ENCODE measurements at regions not wholly inside any gene's neighbourhood (a gene's known extent, or its start where the extent isn't known, plus 50 kb on each side); places are given as distances from the start of the nearest gene placed in this dataset.

DNA sequence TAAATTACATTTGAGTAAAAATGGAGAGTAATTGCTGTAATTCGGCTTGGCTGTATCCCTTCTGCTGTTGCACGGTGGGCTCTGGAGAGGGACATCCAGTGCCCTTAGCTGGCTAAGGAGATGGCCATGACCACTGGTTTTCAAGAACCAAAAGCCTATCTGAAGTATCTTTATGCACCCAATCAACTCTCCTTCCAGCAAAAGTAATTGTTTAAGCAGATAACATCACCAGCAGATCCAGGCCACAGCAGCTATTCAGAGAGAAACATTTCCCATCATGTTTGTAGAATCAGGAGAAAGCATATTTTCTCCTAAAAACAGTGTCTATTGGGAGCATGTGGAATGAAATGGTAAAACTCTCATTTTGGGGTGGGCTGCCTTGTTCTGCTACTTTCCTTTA lies 514.5 kb upstream of the RGMA start:
- TF ChIP-seq POLR2A (IDR thresholded peaks at IDR 0.05; ENCODE audit: low read length) (no peak), GATA1 (IDR thresholded peaks at IDR 0.05; ENCODE audit: low read depth, low read length) (no peak)
- DNase-seq, result no peak

DNA sequence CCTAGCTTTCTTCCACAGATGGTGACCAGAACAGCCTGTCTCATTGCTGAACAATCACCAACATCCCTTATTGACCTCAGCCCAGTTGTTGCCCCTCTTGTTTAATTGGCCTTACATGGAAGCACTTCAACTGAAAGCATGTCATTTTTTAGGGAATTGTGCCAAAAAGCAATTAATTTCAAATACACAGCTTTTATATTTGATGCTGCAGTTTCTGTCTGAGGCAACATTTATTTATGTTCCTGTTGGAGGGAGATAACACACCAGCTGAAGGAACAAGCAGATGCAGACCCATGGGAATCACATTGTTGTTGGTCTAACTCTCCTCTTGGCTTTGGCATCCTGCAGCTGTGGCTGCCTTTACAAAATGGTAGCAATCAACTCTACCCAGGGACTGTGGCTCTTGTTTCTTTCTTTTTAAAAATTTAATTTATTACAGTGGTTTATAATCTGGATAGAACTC lies 498.1 kb upstream of the RGMA start:
- TF ChIP-seq GATA1 (IDR thresholded peaks at IDR 0.05; ENCODE audit: low read depth, low read length) (no peak), POLR2A (IDR thresholded peaks at IDR 0.05; ENCODE audit: low read length) (no peak)
- no peak for DNase-seq

DNA sequence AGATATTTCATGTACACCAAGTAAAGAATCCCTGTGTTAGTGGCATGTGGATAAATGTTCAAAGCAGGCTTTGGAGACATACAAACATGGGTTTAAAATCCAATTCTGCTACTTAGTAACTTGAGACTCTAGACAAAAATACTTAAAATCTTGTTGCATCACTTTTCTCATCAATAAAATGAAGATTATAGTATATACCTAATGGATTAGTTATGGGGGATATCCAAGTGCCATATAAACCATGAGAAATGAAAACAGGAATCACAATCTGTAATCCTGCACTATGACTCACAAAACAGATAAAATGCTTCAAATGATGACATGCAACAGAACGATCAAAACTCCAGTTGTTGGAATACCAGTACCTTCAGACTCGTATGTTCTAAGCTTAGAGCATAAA lies 496.0 kb upstream of the RGMA start:
- no peak for TF ChIP-seq POLR2A (IDR thresholded peaks at IDR 0.05; ENCODE audit: low read length)
- no peak for TF ChIP-seq GATA1 (IDR thresholded peaks at IDR 0.05; ENCODE audit: low read depth, low read length)
- DNase-seq, result no peak

DNA sequence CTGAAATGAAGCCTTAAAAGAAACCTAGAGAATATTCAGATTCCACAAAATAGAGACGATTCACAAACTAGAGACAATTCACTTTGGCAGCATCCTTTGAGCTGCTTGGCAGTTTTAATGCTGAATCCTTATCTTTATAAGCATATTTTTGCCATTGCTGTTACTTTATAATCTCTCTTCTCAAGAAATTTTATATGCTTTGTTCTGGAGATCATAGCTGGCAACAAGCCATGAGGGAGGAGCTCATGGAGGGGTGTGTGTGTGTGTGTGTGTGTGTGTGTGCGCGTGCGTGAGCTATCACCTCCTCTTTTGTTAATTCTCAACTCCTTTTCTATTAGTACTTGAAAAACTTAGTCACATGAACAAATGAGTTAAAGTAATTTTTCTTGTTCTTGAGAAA lies 495.0 kb upstream of the RGMA start:
- no peak for TF ChIP-seq POLR2A (IDR thresholded peaks at IDR 0.05; ENCODE audit: low read length)
- TF ChIP-seq GATA1 (IDR thresholded peaks at IDR 0.05; ENCODE audit: low read depth, low read length), result no peak
- DNase-seq, result no peak

DNA sequence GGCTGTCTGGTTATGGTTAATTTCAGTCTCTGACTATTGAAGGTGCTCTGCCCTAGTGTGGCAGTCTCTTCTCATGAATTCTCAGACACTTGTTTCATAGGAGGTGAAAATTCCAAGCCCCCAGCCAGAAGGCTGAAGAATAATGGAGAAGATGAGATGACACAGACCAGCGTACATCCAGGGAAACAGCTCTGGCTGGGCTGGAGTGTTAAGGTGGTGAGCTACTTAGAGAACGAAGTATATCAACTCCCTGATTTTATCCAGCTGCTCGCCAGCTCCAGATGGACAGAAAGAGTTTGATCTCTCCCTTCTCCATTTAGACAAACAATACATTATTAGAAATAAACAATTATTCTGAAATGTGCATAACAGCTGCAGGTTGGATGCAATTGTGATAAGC lies 494.5 kb upstream of the RGMA start:
- TF ChIP-seq POLR2A (IDR thresholded peaks at IDR 0.05; ENCODE audit: low read length), result no peak
- no peak for TF ChIP-seq GATA1 (IDR thresholded peaks at IDR 0.05; ENCODE audit: low read depth, low read length)

DNA sequence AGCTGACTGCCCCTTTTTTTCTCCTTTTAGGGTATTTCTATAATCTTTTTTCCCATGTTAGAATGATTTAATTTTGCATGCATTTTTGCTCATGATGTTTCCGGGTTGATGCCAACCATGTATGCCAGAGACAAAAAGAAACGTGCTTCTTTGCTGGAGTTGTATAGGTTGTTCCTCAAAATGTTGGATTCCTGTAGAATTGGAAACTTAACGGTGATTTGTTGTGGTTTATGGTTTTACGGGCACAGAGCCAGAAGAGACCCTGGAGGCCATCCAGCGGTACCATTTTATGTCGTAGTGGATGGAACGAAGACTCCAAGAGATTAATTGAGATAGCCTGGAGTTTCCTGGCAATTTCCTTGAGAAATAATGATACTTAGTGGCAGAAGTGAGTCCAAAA lies 481.5 kb upstream of the RGMA start:
- DNase-seq, result no peak
- no peak for TF ChIP-seq POLR2A (IDR thresholded peaks at IDR 0.05; ENCODE audit: low read length)
- no peak for TF ChIP-seq GATA1 (IDR thresholded peaks at IDR 0.05; ENCODE audit: low read depth, low read length)

More for the DNA sequence above, 494.5 kb upstream of the RGMA start:
- no peak for DNase-seq

DNA sequence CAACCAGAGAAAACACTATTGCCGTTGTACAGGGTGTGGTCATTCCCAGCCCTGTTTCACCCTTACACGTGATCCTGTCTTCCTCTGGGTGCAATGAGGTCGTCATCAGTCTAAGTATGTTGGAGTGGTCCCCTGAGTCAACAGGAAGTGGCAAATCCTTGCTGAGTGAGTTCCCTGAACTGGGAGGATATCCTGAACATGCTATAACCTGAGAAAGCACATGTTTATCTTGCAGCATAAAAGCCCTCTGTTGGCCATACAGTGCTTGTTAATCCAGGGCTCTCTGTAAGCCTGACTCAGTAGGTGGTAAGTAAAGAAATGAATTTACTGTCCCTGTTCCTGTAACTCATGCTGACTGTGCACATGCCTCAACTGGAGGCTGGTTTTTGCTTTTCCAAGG lies 477.8 kb upstream of the RGMA start:
- TF ChIP-seq POLR2A (IDR thresholded peaks at IDR 0.05; ENCODE audit: low read length) (no peak), GATA1 (IDR thresholded peaks at IDR 0.05; ENCODE audit: low read depth, low read length) (no peak)
- DNase-seq, result no peak

DNA sequence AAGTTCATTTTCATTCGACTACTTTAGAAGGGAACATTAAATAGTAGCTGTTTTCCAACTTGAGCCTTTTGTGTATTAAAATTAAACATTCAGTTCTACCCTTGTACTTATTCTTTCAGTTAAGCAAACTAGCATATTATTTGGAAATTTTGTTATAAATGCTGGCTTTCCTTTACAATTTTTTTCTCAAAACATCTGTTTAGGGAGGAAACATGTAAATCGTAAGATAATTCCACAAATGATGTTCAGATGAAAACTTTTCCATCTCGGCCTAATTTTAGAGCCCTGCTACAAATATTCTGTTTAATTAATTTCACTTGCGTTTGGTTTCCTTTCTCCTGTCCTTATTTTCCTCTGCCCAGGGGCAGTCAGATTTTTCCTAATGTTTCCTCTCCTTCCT lies 476.2 kb upstream of the RGMA start:
- TF ChIP-seq POLR2A (IDR thresholded peaks at IDR 0.05; ENCODE audit: low read length) (no peak), GATA1 (IDR thresholded peaks at IDR 0.05; ENCODE audit: low read depth, low read length) (no peak)
- DNase-seq, result no peak

DNA sequence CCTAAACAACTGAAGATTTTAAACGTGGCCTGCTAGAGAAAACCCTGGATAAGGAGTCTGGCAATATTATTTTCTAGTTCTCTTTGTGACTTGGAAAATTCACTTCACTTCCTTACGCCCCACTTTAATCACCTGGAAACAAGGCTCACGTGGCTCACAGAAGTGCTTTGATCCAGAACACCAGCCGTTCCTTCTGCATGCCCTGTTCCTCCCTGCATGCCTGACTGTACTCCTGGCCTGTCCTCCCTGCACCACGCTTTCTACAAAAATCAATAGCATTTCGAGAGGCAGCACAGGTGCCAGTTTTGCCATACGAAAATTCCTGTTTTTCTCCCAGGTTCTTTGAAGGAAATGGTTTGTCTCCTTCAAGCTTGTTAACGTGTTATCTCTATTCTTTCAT lies 474.2 kb upstream of the RGMA start:
- no peak for DNase-seq
- TF ChIP-seq POLR2A (IDR thresholded peaks at IDR 0.05; ENCODE audit: low read length) (no peak), GATA1 (IDR thresholded peaks at IDR 0.05; ENCODE audit: low read depth, low read length) (no peak)

DNA sequence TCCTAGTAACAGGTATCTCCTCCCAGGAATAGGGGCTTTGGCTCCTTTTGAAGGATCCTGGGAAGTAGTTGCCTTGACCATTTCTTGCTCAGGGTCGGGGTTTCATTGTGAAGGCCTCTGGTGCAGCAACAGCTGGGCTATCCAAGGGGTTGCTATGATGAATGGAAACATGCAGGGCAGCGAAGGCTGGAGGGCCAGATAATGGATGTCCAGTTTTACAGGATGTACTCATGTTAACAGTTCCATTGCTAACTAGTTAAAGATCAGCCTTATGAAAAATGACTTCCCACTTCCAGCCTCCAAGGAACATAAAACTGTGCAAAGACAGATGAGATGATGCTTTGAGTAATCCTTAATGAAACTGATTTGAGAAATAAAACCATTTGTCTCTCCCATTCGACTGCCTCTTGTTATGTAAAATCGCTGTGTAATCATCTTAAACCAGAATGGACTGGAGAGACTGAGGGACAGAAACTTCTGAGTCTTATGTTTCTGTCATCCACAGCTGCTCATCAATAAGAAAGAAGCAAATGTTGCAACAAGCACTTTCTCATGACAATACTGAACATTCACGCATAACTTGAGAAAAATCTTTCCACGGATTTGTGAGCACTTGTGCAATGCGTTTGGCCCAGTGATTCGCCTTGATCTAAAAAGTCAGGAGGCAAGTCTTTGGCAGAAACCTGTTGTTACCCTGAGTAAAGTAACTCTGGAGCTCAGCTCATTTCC lies 473.5 kb upstream of the RGMA start:
- no peak for DNase-seq
- TF ChIP-seq GATA1 (IDR thresholded peaks at IDR 0.05; ENCODE audit: low read depth, low read length) (no peak), POLR2A (IDR thresholded peaks at IDR 0.05; ENCODE audit: low read length) (no peak)

DNA sequence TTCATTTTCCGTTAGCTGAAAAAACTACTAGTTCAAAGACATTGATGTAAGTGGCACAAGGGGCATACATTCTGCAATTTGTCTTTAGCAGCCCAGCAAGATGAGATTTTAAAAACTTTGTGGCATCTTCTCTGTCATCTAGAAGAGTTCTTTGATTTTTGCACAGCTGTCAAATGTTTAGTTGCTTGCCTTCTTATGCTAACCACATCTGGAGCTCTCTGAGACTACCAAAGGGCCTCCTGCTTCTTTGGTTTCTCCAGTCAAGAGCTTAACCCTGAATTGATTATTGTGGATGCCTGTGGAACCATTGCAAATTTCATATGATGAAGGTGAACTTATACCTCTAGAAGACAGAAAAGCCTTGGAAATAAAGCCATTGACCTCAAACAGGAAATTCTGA lies 468.7 kb upstream of the RGMA start:
- DNase-seq, result no peak
- no peak for TF ChIP-seq POLR2A (IDR thresholded peaks at IDR 0.05; ENCODE audit: low read length)

DNA sequence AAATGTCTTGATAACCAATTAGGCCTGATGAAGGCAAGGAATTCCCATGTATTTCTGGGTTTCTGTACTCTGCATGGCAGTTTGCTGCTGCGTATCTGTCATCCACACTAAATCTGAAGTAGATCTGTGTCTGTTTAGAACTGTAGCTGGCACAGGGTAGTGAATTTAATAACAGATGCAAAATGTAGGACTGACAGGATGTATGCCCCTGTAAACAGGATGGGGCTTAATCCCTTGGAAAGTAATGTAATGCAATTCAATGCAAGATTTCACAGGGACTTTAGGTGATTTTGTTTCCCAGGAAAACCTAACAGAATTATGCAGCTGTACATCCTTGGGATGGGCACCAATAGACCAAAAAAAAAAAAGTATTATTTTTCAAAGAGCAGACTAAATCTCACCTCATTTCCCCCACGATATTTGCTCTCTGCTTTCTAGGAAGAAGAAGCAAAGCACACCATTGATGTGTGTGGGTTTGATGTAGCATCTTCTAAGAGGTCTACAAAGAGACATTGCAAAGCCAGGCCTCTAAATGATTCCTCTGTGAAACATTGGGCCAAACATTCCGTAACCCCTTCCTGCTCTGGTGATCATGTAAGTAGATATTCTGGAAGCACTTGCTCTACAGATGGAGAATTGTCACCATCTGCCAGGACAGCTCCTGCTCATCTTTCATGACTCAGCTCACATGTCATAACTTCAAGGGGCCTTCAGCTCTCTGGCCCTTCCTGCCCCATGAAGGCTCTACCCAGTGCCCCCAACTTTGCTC lies 464.3 kb upstream of the RGMA start:
- DNase-seq, result no peak
- TF ChIP-seq POLR2A (IDR thresholded peaks at IDR 0.05; ENCODE audit: low read length) (no peak), GATA1 (IDR thresholded peaks at IDR 0.05; ENCODE audit: low read depth, low read length) (no peak)

DNA sequence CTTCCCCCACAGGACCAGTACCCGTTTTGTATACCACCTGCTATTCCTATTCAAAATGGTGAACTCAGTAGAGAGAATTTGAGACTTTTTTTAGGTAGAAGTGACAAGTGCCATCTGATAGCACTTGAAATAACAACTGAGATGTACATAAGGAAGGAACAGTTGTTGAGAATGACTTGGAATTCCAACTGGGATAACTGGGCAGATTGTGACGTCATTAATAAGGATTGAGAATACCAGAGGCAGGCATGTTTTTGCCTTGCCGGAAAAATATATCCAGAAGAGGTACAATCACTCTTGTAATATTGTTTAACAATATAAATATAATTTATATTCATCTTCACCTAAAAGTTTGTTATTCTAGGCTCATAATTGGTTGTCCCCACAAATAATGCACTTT lies 454.1 kb upstream of the RGMA start:
- TF ChIP-seq GATA1 (IDR thresholded peaks at IDR 0.05; ENCODE audit: low read depth, low read length) (no peak), POLR2A (IDR thresholded peaks at IDR 0.05; ENCODE audit: low read length) (no peak)
- no peak for DNase-seq

DNA sequence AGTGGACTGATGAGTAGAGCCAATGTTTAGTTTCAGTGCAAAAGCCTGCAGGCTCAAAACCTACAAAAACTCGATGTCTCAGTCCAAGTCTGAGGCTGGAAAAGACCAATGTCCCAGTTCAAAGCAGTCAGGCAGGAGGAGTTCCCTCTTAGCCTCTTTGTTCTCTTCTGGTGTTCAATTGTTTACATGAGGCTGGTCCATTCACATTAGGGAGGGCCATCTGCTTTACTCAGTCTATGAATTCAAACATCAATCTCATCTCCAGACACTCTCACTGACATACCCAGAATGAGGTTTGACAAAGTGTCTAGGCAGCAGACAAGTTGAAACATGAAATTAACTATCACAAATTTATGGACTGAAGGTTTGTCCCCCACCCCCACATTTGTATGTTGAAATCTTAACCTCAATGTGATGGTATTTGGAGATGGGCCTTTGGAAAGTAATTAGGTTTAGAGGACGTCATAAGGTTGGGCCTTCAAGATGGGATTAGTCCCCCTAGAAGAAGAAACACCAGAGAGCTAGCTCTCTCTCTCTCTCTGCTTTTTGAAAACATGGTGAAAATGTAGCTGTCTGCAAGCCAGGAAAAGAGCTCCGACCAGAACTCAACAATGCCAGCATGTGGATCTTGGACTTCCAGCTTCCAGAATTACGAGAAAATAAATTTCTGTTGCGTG lies 438.5 kb upstream of the RGMA start:
- no peak for TF ChIP-seq GATA1 (IDR thresholded peaks at IDR 0.05; ENCODE audit: low read depth, low read length)
- no peak for TF ChIP-seq POLR2A (IDR thresholded peaks at IDR 0.05; ENCODE audit: low read length)

More for the DNA sequence above, 438.5 kb upstream of the RGMA start:
- no peak for DNase-seq

Measured in erythroblast (primary cell).